Adipocyte (in vitro differentiated cells): ENCODE measurements at regions not wholly inside any gene's neighbourhood (a gene's known extent, or its start where the extent isn't known, plus 50 kb on each side); places are given as distances from the start of the nearest gene placed in this dataset.
A peak's percentile ranks its signal among the peaks of the same experiment; 100 is the strongest.
"Not testable (repeated sequence)": the region's sequence is repeated elsewhere in the genome, so short reads cannot be mapped to it uniquely, and the experiment has no call there.

ENCODE experiments used
- DNase-seq: peaks from one replicate; pipeline ENCODE4 v3.0.0-alpha.2; 2015; ENCODE audit warnings: low read depth
- H3K27me3 ChIP-seq: replicated peaks from 2 replicates; pipeline ENCODE4 v1.7.0; 2013; ENCODE audit warnings: mild to moderate bottlenecking, low read length, moderate library complexity; ENCODE audit not compliant: control insufficient read depth, insufficient read depth
- H3K36me3 ChIP-seq: 2 replicates; pipeline ENCODE4 v1.7.0; 2013; ENCODE audit warnings: low read length, mild to moderate bottlenecking, moderate library complexity; ENCODE audit not compliant: control insufficient read depth, insufficient read depth, severe bottlenecking
- H3K4me1 ChIP-seq: 2 replicates; pipeline ENCODE4 v1.7.0; 2013; ENCODE audit warnings: mild to moderate bottlenecking, low read length, moderate library complexity; ENCODE audit not compliant: control insufficient read depth, insufficient read depth
- H3K4me3 ChIP-seq: 2 replicates; pipeline ENCODE4 v1.7.0; 2013; ENCODE audit warnings: mild to moderate bottlenecking, low read length, moderate library complexity
- H3K9ac ChIP-seq: 2 replicates; pipeline ENCODE4 v1.7.0; 2013; ENCODE audit warnings: mild to moderate bottlenecking, low read length, moderate library complexity
- H3K9me3 ChIP-seq: 2 replicates; pipeline ENCODE4 v1.7.0; 2013; ENCODE audit warnings: mild to moderate bottlenecking, low read length, moderate library complexity; ENCODE audit not compliant: control insufficient read depth

DNA sequence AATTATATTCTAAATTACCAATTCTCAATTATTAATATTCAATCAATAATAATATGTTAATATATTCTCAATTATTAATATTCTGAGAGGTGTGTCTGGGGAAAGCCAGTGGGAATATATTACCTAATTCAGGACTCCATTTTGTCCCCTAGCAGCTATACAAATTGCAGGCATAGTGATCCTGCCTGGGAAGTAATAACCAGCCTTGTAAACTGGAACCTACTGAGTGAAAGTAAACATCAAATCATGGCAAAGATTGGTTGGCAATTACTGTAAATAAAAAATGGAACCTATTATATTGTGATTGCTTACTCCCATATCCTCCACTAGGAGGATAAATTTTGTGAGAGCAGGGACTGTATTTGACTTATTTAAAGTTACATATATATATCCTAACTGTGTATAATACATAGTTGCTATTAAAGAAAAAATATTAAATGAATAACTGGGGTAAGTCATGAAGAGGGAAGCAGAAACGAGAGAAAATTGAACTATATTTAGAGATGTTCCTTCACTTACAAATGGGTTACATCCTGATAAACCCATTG is 150.5 kb upstream of the ELL2 start:
- H3K4me3 ChIP-seq = no peak overlapping the region
- H3K4me1 ChIP-seq = peaks cover 25% of the 10 kb centered on the region
- no peak overlapping the region for H3K9ac ChIP-seq
- DNase-seq = no peak
- no peaks in the 10 kb centered on the region for H3K36me3 ChIP-seq
- H3K9me3 ChIP-seq = no peaks in the 10 kb centered on the region
- no peaks in the 10 kb centered on the region for H3K27me3 ChIP-seq

DNA sequence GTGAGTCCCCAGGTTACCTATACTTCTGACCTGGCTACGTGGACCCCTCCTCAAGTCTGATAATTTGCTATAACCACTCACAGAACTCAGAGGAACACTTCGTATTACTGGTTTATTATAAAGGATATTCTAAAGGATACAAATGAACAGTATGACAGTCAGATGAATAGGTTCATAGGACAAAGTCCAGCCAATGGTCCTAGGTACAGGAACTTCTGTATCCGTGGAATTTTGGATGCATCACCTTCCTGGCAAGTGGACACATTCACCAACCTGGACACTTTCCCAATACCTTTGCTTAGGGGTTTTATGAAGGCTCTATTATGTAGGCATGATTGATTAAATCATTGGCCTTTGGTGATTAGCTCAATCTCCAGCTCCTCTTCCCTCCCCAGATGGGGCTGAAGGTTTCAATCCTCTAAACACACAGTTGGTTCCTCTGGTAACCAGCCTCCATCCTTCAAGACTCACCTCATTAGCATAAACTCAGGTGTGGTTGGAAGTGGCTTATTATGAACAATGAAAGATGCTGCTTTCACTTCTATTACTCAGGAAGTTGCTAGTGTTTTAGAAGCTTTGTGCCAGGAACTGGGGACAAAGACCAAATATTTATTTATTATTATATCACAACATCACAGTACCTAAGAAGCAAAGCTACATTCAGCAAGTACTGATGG is 149.6 kb upstream of the ELL2 start:
- Histone ChIP-seq H3K9ac (no peak overlapping the region), H3K4me3 (no peak overlapping the region), H3K9me3 (no peaks in the 10 kb centered on the region), H3K27me3 (no peaks in the 10 kb centered on the region), H3K4me1 (peaks cover 25% of the 10 kb centered on the region), H3K36me3 (no peaks in the 10 kb centered on the region)
- no peak for DNase-seq

DNA sequence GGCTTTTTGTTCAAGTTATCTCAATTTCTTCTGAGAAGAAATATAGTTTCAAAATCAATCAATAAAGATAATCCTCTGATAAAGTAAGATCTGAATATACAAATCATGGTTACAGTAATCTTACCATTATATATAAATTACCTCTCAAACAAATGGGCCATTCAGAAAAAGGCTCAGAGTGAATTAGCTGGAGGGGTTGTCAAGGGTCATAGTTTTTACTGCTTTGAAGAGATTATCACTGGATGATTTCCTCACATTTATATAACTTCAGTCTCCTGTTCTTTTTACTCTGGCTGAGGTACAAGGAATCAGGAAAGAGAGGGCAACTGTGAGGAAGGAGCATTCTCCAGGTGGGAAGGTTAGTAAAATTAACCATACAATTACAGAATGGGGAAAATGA is 148.6 kb upstream of the ELL2 start:
- no peaks in the 10 kb centered on the region for H3K36me3 ChIP-seq
- no peak overlapping the region for H3K4me3 ChIP-seq
- H3K9ac ChIP-seq = no peak overlapping the region
- H3K4me1 ChIP-seq = peaks cover 22% of the 10 kb centered on the region
- no peaks in the 10 kb centered on the region for H3K27me3 ChIP-seq
- DNase-seq = no peak
- no peaks in the 10 kb centered on the region for H3K9me3 ChIP-seq

DNA sequence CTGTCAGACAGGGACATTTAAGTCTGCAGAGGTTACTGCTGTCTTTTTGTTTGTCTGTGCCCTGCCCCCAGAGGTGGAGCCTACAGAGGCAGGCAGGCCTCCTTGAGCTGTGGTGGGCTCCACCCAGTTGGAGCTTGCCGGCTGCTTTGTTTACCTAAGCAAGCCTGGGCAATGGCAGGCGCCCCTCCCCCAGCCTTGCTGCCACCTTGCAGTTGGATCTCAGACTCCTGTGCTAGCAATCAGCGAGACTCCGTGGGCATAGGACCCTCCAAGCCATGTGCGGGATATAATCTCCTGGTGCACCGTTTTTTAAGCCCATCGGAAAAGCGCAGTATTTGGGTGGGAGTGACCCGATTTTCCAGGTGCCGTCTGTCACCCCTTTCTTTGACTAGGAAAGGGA is 147.0 kb upstream of the ELL2 start:
- H3K9ac ChIP-seq, H3K27me3 ChIP-seq, H3K4me1 ChIP-seq, H3K4me3 ChIP-seq, H3K36me3 ChIP-seq, H3K9me3 ChIP-seq, DNase-seq: not testable (repeated sequence)

DNA sequence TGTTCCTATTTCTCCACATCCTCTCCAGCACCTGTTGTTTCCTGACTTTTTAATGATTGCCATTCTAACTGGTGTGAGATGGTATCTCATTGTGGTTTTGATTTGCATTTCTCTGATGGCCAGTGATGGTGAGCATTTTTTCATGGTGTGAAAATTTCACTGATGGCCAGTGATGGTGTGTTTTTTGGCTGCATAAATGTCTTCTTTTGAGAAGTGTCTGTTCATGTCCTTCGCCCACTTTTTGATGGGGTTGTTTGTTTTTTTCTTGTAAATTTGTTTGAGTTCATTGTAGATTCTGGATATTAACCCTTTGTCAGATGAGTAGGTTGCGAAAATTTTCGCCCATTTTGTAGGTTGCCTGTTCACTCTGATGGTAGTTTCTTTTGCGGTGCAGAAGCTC is 142.2 kb upstream of the ELL2 start:
- not testable (repeated sequence) for H3K4me1 ChIP-seq, H3K27me3 ChIP-seq, H3K4me3 ChIP-seq, H3K9me3 ChIP-seq, H3K9ac ChIP-seq, DNase-seq, H3K36me3 ChIP-seq

DNA sequence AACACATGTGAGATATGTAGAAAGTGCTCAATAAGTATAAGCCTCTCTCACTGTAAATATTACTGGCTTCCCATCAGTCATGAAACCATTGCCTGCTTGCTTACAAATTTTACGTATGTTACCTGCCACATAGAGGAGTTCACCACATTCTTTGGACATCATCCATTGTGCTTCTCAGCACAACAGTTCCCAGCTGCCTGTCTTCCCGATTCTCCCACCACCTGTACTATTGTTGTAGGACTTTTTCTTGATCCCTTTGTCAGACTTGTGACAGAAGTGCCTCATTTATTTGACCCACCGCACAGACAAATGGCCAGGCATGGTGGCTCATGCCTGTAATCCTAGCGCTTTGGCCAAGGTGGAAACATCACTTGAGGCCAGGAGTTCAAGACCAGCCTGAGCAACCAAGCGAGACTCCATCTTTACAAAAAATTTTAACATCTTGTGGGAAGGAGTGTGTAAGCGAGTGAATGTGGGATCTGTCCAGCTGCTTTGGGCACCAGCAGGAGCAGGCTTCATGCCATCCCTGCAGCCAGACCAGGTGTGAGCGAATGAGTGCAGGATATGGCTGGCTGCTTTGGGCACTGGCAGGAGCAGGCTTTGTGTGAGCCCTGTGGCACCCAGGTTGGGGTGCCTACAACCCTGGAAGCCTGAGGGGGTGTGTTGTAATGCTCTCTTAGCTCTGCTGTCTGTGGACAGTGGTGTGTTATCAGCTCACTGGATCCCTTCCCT is 139.9 kb upstream of the ELL2 start:
- Histone ChIP-seq H3K36me3 (no peaks in the 10 kb centered on the region), H3K9me3 (no peaks in the 10 kb centered on the region), H3K4me3 (no peak overlapping the region), H3K4me1 (peaks cover 8% of the 10 kb centered on the region), H3K9ac (no peak overlapping the region), H3K27me3 (no peaks in the 10 kb centered on the region)
- DNase-seq = no peak

DNA sequence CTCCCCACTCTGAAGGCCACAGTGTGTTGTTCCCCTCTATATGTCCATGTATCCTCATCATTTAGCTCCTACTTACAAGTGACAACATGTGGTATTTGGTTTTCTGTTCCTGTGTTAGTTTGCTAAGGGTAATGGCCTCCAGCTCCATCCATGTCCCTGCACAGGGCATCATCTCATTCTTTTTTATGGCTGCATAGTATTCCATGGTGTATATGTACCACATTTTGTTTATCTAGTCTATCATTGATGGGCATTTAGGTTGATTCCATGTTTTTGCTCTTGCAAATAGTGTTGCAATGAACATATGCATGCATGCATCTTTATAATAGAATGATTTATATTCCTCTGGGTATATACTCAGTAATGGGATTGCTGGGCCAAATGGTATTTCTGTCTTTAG is 135.8 kb upstream of the ELL2 start:
- H3K9me3 ChIP-seq, H3K36me3 ChIP-seq, H3K27me3 ChIP-seq, H3K9ac ChIP-seq, H3K4me3 ChIP-seq, DNase-seq: not testable (repeated sequence)
- H3K4me1 ChIP-seq = peaks cover 33% of the 10 kb centered on the region

DNA sequence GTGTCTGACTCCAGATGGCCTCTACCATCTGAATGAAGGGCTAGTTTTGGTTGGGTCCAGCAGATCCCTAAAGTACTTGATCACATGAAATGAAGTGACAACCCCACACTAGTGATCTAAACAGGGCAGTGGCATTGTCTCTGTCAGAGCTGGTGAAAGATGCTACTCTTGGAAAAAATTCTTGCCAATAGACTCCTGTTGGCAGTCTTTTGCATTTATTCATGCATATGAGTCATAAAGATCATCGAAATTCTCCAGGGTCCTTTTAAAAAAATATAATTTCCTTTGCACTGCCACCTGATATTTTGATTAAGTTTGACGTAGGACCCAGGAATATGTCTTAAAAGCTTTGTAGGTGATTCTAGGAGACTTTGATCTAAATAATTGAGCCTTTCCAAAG is 135.1 kb upstream of the ELL2 start:
- Histone ChIP-seq H3K9me3 (no peaks in the 10 kb centered on the region), H3K9ac (no peak overlapping the region), H3K4me1 (peaks cover 33% of the 10 kb centered on the region), H3K4me3 (no peak overlapping the region), H3K27me3 (no peaks in the 10 kb centered on the region), H3K36me3 (no peaks in the 10 kb centered on the region)
- DNase-seq = no peak

DNA sequence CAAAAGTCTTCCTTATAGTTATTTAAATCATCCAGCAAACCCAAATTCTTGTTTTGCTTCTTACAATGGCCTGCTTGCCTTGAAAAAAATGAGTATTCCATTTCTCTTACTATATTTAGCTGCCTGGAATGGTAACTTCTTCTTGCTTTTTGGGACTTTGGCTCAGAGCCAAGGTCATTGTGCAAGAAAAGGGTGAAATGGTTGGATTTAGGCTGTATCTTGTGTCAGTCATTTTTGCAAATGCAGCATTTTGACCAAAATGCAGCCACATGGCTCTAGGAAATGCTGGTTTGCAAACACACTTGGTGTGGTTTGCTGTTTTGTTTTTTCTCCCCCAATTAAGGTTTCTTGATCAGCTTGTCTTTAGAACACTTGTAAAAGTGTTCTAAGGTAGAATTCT is 133.3 kb upstream of the ELL2 start:
- H3K4me3 ChIP-seq = peak overlapping the region; percentile 62
- DNase-seq = peak; percentile 35
- no peaks in the 10 kb centered on the region for H3K36me3 ChIP-seq
- H3K27me3 ChIP-seq = no peaks in the 10 kb centered on the region
- H3K9ac ChIP-seq = peak overlapping the region; percentile 39
- no peaks in the 10 kb centered on the region for H3K9me3 ChIP-seq
- H3K4me1 ChIP-seq = peaks cover 33% of the 10 kb centered on the region

DNA sequence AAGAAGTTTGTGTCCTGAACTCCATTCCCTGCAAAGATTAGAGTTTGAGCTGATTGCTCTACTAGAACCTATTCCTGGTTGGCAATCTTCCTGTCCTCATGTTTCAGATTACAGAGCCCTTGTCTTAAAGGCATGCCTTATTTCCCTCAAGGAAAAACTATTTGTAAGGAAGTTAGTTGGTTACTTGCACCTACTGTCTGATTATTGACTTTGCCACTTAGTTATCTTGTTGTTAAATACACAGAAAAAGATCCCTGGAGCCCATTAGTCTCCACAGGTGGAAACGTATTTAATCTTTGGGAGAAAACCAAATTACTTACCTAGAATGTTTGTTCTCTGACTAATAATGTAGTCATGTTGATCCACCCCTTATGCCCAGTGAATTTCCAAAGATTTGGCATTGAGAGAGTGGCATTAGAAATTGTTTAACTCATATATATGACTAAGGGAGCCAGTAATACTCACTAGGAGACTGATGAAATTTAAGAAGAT is 132.3 kb upstream of the ELL2 start:
- peak; percentile 52 for DNase-seq
- H3K4me1 ChIP-seq = peaks cover 33% of the 10 kb centered on the region
- H3K36me3 ChIP-seq = no peaks in the 10 kb centered on the region
- no peak overlapping the region for H3K9ac ChIP-seq
- H3K27me3 ChIP-seq = no peaks in the 10 kb centered on the region
- no peaks in the 10 kb centered on the region for H3K9me3 ChIP-seq
- H3K4me3 ChIP-seq = no peak overlapping the region

DNA sequence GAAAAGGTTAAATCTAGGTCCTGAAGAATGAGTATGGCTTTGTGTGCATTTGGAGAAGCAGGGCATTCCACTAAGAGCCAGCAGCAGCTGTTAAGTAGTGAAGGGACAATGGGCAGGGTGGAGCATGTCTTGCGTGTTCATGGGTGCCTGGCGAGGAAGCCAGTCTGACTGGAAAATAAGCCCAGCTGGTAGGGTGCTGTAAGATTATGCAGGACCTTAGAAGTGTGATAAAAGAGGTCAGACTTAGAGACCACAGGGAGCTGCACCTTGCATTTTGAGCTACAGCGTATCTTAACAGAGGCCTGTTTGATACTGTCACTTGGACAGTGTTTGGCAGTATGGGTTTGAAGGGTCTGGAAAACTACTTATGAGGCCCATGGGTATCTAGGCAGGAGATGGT is 131.7 kb upstream of the ELL2 start:
- peaks cover 33% of the 10 kb centered on the region for H3K4me1 ChIP-seq
- no peak overlapping the region for H3K9ac ChIP-seq
- H3K4me3 ChIP-seq = no peak overlapping the region
- H3K36me3 ChIP-seq = no peaks in the 10 kb centered on the region
- no peaks in the 10 kb centered on the region for H3K27me3 ChIP-seq
- H3K9me3 ChIP-seq = no peaks in the 10 kb centered on the region
- no peak for DNase-seq
